ENCODE measurements at regions not wholly inside any gene's neighbourhood (a gene's known extent, or its start where the extent isn't known, plus 50 kb on each side); places are given as distances from the start of the nearest gene placed in this dataset.
"Not testable (repeated sequence)": the region's sequence is repeated elsewhere in the genome, so short reads cannot be mapped to it uniquely, and the experiment has no call there.

GRCh38 chrX:95950679-95951078 lies 734.0 kb upstream of the DIAPH2 start:
- Histone ChIP-seq H3K4me3 (ENCODE audit: low read depth in 1 of 2, low read length in 2 of 2) (no peak overlapping the region), H3K27ac (ENCODE audit: low read depth in 2 of 2, low read length in 1 of 2) (no peak overlapping the region), H3K4me1 (ENCODE audit: control insufficient read depth in 2 of 2, insufficient read depth in 2 of 2, low read length in 1 of 2) (no peaks in the 10 kb centered on the region), H3K27me3 (ENCODE audit: control insufficient read depth in 1 of 2, insufficient read depth in 2 of 2, low read length in 2 of 2) (peaks cover 0 to 2% of the 10 kb centered on the region in 2 donors), H3K36me3 (ENCODE audit: control insufficient read depth in 2 of 2, insufficient read depth in 2 of 2, low read length in 1 of 2) (no peaks in the 10 kb centered on the region), H3K9me3 (ENCODE audit: control insufficient read depth in 2 of 2, insufficient read depth in 1 of 2, low read depth in 1 of 2, low read length in 1 of 2) (no peaks in the 10 kb centered on the region)
- 39 to 57% methylated on average over 1 of the region's 1 CpG for WGBS, 2 donors

- Histone ChIP-seq H3K27ac (ENCODE audit: low read depth in 2 of 2, low read length in 1 of 2) (no peak overlapping the region), H3K4me3 (ENCODE audit: low read depth in 1 of 2, low read length in 2 of 2) (no peak overlapping the region), H3K36me3 (ENCODE audit: control insufficient read depth in 2 of 2, insufficient read depth in 2 of 2, low read length in 1 of 2) (no peaks in the 10 kb centered on the region), H3K27me3 (ENCODE audit: control insufficient read depth in 1 of 2, insufficient read depth in 2 of 2, low read length in 2 of 2) (peaks cover 0 to 2% of the 10 kb centered on the region in 2 donors), H3K9me3 (ENCODE audit: control insufficient read depth in 2 of 2, insufficient read depth in 1 of 2, low read depth in 1 of 2, low read length in 1 of 2) (no peaks in the 10 kb centered on the region), H3K4me1 (ENCODE audit: control insufficient read depth in 2 of 2, insufficient read depth in 2 of 2, low read length in 1 of 2) (no peaks in the 10 kb centered on the region)
- WGBS, 2 donors: 45 to 57% methylated on average over 2 of the region's 2 CpGs
Observed at GRCh38 chrX:95953564-95953963, 731.1 kb upstream of the DIAPH2 start.

- Histone ChIP-seq H3K36me3 (ENCODE audit: control insufficient read depth in 2 of 2, insufficient read depth in 2 of 2, low read length in 1 of 2) (no peaks in the 10 kb centered on the region), H3K4me3 (ENCODE audit: low read depth in 1 of 2, low read length in 2 of 2) (no peak overlapping the region), H3K27ac (ENCODE audit: low read depth in 2 of 2, low read length in 1 of 2) (no peak overlapping the region), H3K9me3 (ENCODE audit: control insufficient read depth in 2 of 2, insufficient read depth in 1 of 2, low read depth in 1 of 2, low read length in 1 of 2) (no peaks in the 10 kb centered on the region), H3K27me3 (ENCODE audit: control insufficient read depth in 1 of 2, insufficient read depth in 2 of 2, low read length in 2 of 2) (peaks cover 0 to 2% of the 10 kb centered on the region in 2 donors), H3K4me1 (ENCODE audit: control insufficient read depth in 2 of 2, insufficient read depth in 2 of 2, low read length in 1 of 2) (no peaks in the 10 kb centered on the region)
- WGBS, 2 donors: 52 to 86% methylated on average over 1 of the region's 1 CpG
Observed at GRCh38 chrX:95956745-95957144, 727.9 kb upstream of the DIAPH2 start.

GRCh38 chrX:95973456-95974095 lies 711.1 kb upstream of the DIAPH2 start:
- 59 to 71% methylated on average over 9 of the region's 9 CpGs for WGBS, 2 donors

GRCh38 chrX:95974096-95974470 lies 710.6 kb upstream of the DIAPH2 start:
- WGBS, 2 donors: 47 to 62% methylated on average over 4 of the region's 4 CpGs
- no peak overlapping the region for H3K27ac ChIP-seq (ENCODE audit: low read depth in 2 of 2, low read length in 1 of 2)
- H3K27me3 ChIP-seq (ENCODE audit: control insufficient read depth in 1 of 2, insufficient read depth in 2 of 2, low read length in 2 of 2): no peaks in the 10 kb centered on the region
- H3K9me3 ChIP-seq (ENCODE audit: control insufficient read depth in 2 of 2, insufficient read depth in 1 of 2, low read depth in 1 of 2, low read length in 1 of 2): no peaks in the 10 kb centered on the region
- H3K4me3 ChIP-seq (ENCODE audit: low read depth in 1 of 2, low read length in 2 of 2): no peak overlapping the region
- no peaks in the 10 kb centered on the region for H3K4me1 ChIP-seq (ENCODE audit: control insufficient read depth in 2 of 2, insufficient read depth in 2 of 2, low read length in 1 of 2)
- no peaks in the 10 kb centered on the region for H3K36me3 ChIP-seq (ENCODE audit: control insufficient read depth in 2 of 2, insufficient read depth in 2 of 2, low read length in 1 of 2)

More at GRCh38 chrX:95973456-95974095, 711.1 kb upstream of the DIAPH2 start:
- H3K9me3 ChIP-seq (ENCODE audit: control insufficient read depth in 2 of 2, insufficient read depth in 1 of 2, low read depth in 1 of 2, low read length in 1 of 2); H3K36me3 ChIP-seq (ENCODE audit: control insufficient read depth in 2 of 2, insufficient read depth in 2 of 2, low read length in 1 of 2); H3K27ac ChIP-seq (ENCODE audit: low read depth in 2 of 2, low read length in 1 of 2); H3K4me1 ChIP-seq (ENCODE audit: control insufficient read depth in 2 of 2, insufficient read depth in 2 of 2, low read length in 1 of 2); H3K4me3 ChIP-seq (ENCODE audit: low read depth in 1 of 2, low read length in 2 of 2); H3K27me3 ChIP-seq (ENCODE audit: control insufficient read depth in 1 of 2, insufficient read depth in 2 of 2, low read length in 2 of 2): not testable (repeated sequence)

- H3K36me3 ChIP-seq (ENCODE audit: control insufficient read depth in 2 of 2, insufficient read depth in 2 of 2, low read length in 1 of 2): no peaks in the 10 kb centered on the region
- peak overlapping the region in 1 of 2 donors; percentile 42 for H3K27ac ChIP-seq (ENCODE audit: low read depth in 2 of 2, low read length in 1 of 2)
- no peak overlapping the region for H3K4me3 ChIP-seq (ENCODE audit: low read depth in 1 of 2, low read length in 2 of 2)
- WGBS, 2 donors: 50 to 67% methylated on average over 5 of the region's 5 CpGs
- H3K9me3 ChIP-seq (ENCODE audit: control insufficient read depth in 2 of 2, insufficient read depth in 1 of 2, low read depth in 1 of 2, low read length in 1 of 2): no peaks in the 10 kb centered on the region
- no peaks in the 10 kb centered on the region for H3K4me1 ChIP-seq (ENCODE audit: control insufficient read depth in 2 of 2, insufficient read depth in 2 of 2, low read length in 1 of 2)
- H3K27me3 ChIP-seq (ENCODE audit: control insufficient read depth in 1 of 2, insufficient read depth in 2 of 2, low read length in 2 of 2): no peaks in the 10 kb centered on the region
Observed at GRCh38 chrX:95974890-95975289, 709.8 kb upstream of the DIAPH2 start.

- H3K27me3 ChIP-seq (ENCODE audit: control insufficient read depth in 1 of 2, insufficient read depth in 2 of 2, low read length in 2 of 2): no peaks in the 10 kb centered on the region
- H3K9me3 ChIP-seq (ENCODE audit: control insufficient read depth in 2 of 2, insufficient read depth in 1 of 2, low read depth in 1 of 2, low read length in 1 of 2): no peaks in the 10 kb centered on the region
- no peak overlapping the region for H3K27ac ChIP-seq (ENCODE audit: low read depth in 2 of 2, low read length in 1 of 2)
- 81% methylated on average over 3 of the region's 3 CpGs for WGBS, 2 donors
- no peak overlapping the region for H3K4me3 ChIP-seq (ENCODE audit: low read depth in 1 of 2, low read length in 2 of 2)
- no peaks in the 10 kb centered on the region for H3K4me1 ChIP-seq (ENCODE audit: control insufficient read depth in 2 of 2, insufficient read depth in 2 of 2, low read length in 1 of 2)
- no peaks in the 10 kb centered on the region for H3K36me3 ChIP-seq (ENCODE audit: control insufficient read depth in 2 of 2, insufficient read depth in 2 of 2, low read length in 1 of 2)
Observed at GRCh38 chrX:95995583-95995982, 689.1 kb upstream of the DIAPH2 start.

- Histone ChIP-seq H3K27ac (ENCODE audit: low read depth in 2 of 2, low read length in 1 of 2) (no peak overlapping the region), H3K4me3 (ENCODE audit: low read depth in 1 of 2, low read length in 2 of 2) (no peak overlapping the region), H3K9me3 (ENCODE audit: control insufficient read depth in 2 of 2, insufficient read depth in 1 of 2, low read depth in 1 of 2, low read length in 1 of 2) (no peaks in the 10 kb centered on the region), H3K36me3 (ENCODE audit: control insufficient read depth in 2 of 2, insufficient read depth in 2 of 2, low read length in 1 of 2) (no peaks in the 10 kb centered on the region), H3K27me3 (ENCODE audit: control insufficient read depth in 1 of 2, insufficient read depth in 2 of 2, low read length in 2 of 2) (no peaks in the 10 kb centered on the region), H3K4me1 (ENCODE audit: control insufficient read depth in 2 of 2, insufficient read depth in 2 of 2, low read length in 1 of 2) (no peaks in the 10 kb centered on the region)
- WGBS, 2 donors: 63 to 77% methylated on average over 1 of the region's 1 CpG
Observed at GRCh38 chrX:95996294-95996693, 688.3 kb upstream of the DIAPH2 start.

GRCh38 chrX:96002431-96002830 lies 682.2 kb upstream of the DIAPH2 start:
- 51 to 56% methylated on average over 5 of the region's 5 CpGs for WGBS, 2 donors
- Histone ChIP-seq H3K27me3 (ENCODE audit: control insufficient read depth in 1 of 2, insufficient read depth in 2 of 2, low read length in 2 of 2) (no peaks in the 10 kb centered on the region), H3K9me3 (ENCODE audit: control insufficient read depth in 2 of 2, insufficient read depth in 1 of 2, low read depth in 1 of 2, low read length in 1 of 2) (no peaks in the 10 kb centered on the region)

GRCh38 chrX:96004386-96004785 lies 680.3 kb upstream of the DIAPH2 start:
- no peaks in the 10 kb centered on the region for H3K27me3 ChIP-seq (ENCODE audit: control insufficient read depth in 1 of 2, insufficient read depth in 2 of 2, low read length in 2 of 2)
- H3K4me1 ChIP-seq (ENCODE audit: control insufficient read depth in 2 of 2, insufficient read depth in 2 of 2, low read length in 1 of 2): no peaks in the 10 kb centered on the region
- no peaks in the 10 kb centered on the region for H3K9me3 ChIP-seq (ENCODE audit: control insufficient read depth in 2 of 2, insufficient read depth in 1 of 2, low read depth in 1 of 2, low read length in 1 of 2)
- no peak overlapping the region for H3K4me3 ChIP-seq (ENCODE audit: low read depth in 1 of 2, low read length in 2 of 2)
- no peak overlapping the region for H3K27ac ChIP-seq (ENCODE audit: low read depth in 2 of 2, low read length in 1 of 2)
- WGBS, 2 donors: 63 to 81% methylated on average over 2 of the region's 2 CpGs
- H3K36me3 ChIP-seq (ENCODE audit: control insufficient read depth in 2 of 2, insufficient read depth in 2 of 2, low read length in 1 of 2): no peaks in the 10 kb centered on the region

More at GRCh38 chrX:96002431-96002830, 682.2 kb upstream of the DIAPH2 start:
- Histone ChIP-seq H3K4me1 (ENCODE audit: control insufficient read depth in 2 of 2, insufficient read depth in 2 of 2, low read length in 1 of 2) (no peaks in the 10 kb centered on the region), H3K36me3 (ENCODE audit: control insufficient read depth in 2 of 2, insufficient read depth in 2 of 2, low read length in 1 of 2) (no peaks in the 10 kb centered on the region), H3K27ac (ENCODE audit: low read depth in 2 of 2, low read length in 1 of 2) (no peak overlapping the region), H3K4me3 (ENCODE audit: low read depth in 1 of 2, low read length in 2 of 2) (no peak overlapping the region)

Measured in esophagus (tissue), 2 donors.